Neural cell (in vitro differentiated cells): ENCODE measurements at regions not wholly inside any gene's neighbourhood (a gene's known extent, or its start where the extent isn't known, plus 50 kb on each side); places are given as distances from the start of the nearest gene placed in this dataset.
"Not testable (repeated sequence)": the region's sequence is repeated elsewhere in the genome, so short reads cannot be mapped to it uniquely, and the experiment has no call there.

Experiments used
- H2AFZ ChIP-seq: fragments of 200-600, 300-800 bp; sonication (generic), shearing (Covaris generic); 2 replicates; pipeline ENCODE4 v1.6.0; 2014; ENCODE audit warnings: low read depth, mild to moderate bottlenecking, antibody characterized with exemption, low read length, moderate library complexity
- H3F3A ChIP-seq: fragments of 200-600 bp; shearing (Covaris generic); 2 replicates; pipeline ENCODE4 v1.6.1; 2016; ENCODE audit warnings: mild to moderate bottlenecking, moderate library complexity, mixed read lengths, antibody characterized with exemption, low read length; ENCODE audit not compliant: insufficient read depth, poor library complexity, severe bottlenecking
- H3K27ac ChIP-seq: fragments of 200-600, 300-800 bp; sonication (generic), shearing (Covaris generic); 2 replicates; pipeline ENCODE4 v1.5.1; 2014; ENCODE audit warnings: mild to moderate bottlenecking, low read length, moderate library complexity
- H3K27me3 ChIP-seq: fragments of 300-800, 200-600 bp; sonication (generic), shearing (Covaris generic); 2 replicates; pipeline ENCODE4 v1.6.0; 2014; ENCODE audit warnings: mild to moderate bottlenecking, low read depth, low read length, moderate library complexity; ENCODE audit not compliant: insufficient read depth
- H3K36me3 ChIP-seq: fragments of 300-800, 200-600 bp; sonication (generic), shearing (Covaris generic); 2 replicates; pipeline ENCODE4 v1.5.1; 2014; ENCODE audit warnings: mild to moderate bottlenecking, antibody characterized with exemption, low read length, moderate library complexity; ENCODE audit not compliant: insufficient read depth
- H3K4me2 ChIP-seq: fragments of 300-800, 200-600 bp; sonication (generic), shearing (Covaris generic); 2 replicates; pipeline ENCODE4 v1.6.0; 2014; ENCODE audit warnings: mild to moderate bottlenecking, low read length
- H3K4me3 ChIP-seq: fragments of 300-800, 200-600 bp; sonication (generic), shearing (Covaris generic); 2 replicates; pipeline ENCODE4 v1.5.1; 2014; ENCODE audit warnings: mild to moderate bottlenecking, low read length, moderate library complexity
- H3K79me2 ChIP-seq: fragments of 200-600 bp; shearing (Covaris generic); replicated peaks from 2 replicates; pipeline ENCODE4 v1.6.0; 2014; ENCODE audit warnings: mild to moderate bottlenecking, low read length, moderate library complexity; ENCODE audit not compliant: insufficient read depth
- H3K9ac ChIP-seq: fragments of 300-800, 200-600 bp; sonication (generic), shearing (Covaris generic); 2 replicates; pipeline ENCODE4 v1.6.1; 2016; ENCODE audit warnings: mild to moderate bottlenecking, low read length, mixed read lengths
- H3K9me2 ChIP-seq: fragments of 200-600 bp; shearing (Covaris generic); 2 replicates; pipeline ENCODE4 v1.6.1; 2016; ENCODE audit warnings: mild to moderate bottlenecking, low read length, mixed read lengths; ENCODE audit not compliant: insufficient read depth
- H3K9me3 ChIP-seq: fragments of 200-600, 300-800 bp; sonication (generic), shearing (Covaris generic); 2 replicates; pipeline ENCODE4 v1.6.1; 2016; ENCODE audit warnings: mild to moderate bottlenecking, mixed run types, low read length, moderate library complexity, mixed read lengths
- H4K20me1 ChIP-seq: fragments of 200-600 bp; shearing (Covaris generic); 2 replicates; pipeline ENCODE4 v1.6.1; 2016; ENCODE audit warnings: mild to moderate bottlenecking, mixed run types; ENCODE audit not compliant: insufficient read depth
- CTCF ChIP-seq: fragments of 450-650 bp; IDR thresholded peaks from 2 replicates; pipeline ENCODE4 v1.5.1; 2014; ENCODE audit warnings: antibody characterized with exemption, mild to moderate bottlenecking, moderate library complexity; ENCODE audit not compliant: poor library complexity, severe bottlenecking
- EP300 ChIP-seq: fragments of 450-650 bp; conservative IDR thresholded peaks from 2 replicates; pipeline ENCODE4 v1.6.1; 2014; ENCODE audit warnings: antibody characterized with exemption, mild to moderate bottlenecking, moderate library complexity; ENCODE audit not compliant: poor library complexity, severe bottlenecking
- EZH2 ChIP-seq: fragments of 200-600, 300-800 bp; shearing (Covaris generic), sonication (generic); IDR thresholded peaks from 2 replicates; pipeline ENCODE4 v1.6.1; 2014; ENCODE audit warnings: antibody characterized with exemption, low read length, borderline replicate concordance, mild to moderate bottlenecking; ENCODE audit not compliant: insufficient read depth, poor library complexity, severe bottlenecking
- MXI1 ChIP-seq: fragments of 450-650 bp; conservative IDR thresholded peaks from 2 replicates; pipeline ENCODE4 v1.6.1; 2014; ENCODE audit warnings: antibody characterized with exemption, mild to moderate bottlenecking; ENCODE audit not compliant: poor library complexity, severe bottlenecking
- POLR2AphosphoS5 ChIP-seq: IDR thresholded peaks from 2 replicates; pipeline ENCODE4 v1.6.1; 2012
- RAD21 ChIP-seq: fragments of 450-650 bp; conservative IDR thresholded peaks from 2 replicates; pipeline ENCODE4 v1.6.1; 2014; ENCODE audit warnings: antibody characterized with exemption, mild to moderate bottlenecking, moderate library complexity
- REST ChIP-seq: IDR thresholded peaks from 2 replicates; pipeline ENCODE4 v1.6.1; 2012; ENCODE audit warnings: borderline replicate concordance
- SMC3 ChIP-seq: fragments of 450-650 bp; conservative IDR thresholded peaks from 2 replicates; pipeline ENCODE4 v1.6.1; 2014; ENCODE audit warnings: antibody characterized with exemption, mild to moderate bottlenecking, moderate library complexity; ENCODE audit not compliant: poor library complexity
- TAF1 ChIP-seq: IDR thresholded peaks from 2 replicates; pipeline ENCODE4 v1.6.1; 2012; ENCODE audit warnings: low read depth

- Histone ChIP-seq H3K9me3 (no peaks in the 10 kb centered on the region), H2AFZ (no peak overlapping the region), H3K9ac (no peak overlapping the region), H3K27me3 (no peaks in the 10 kb centered on the region), H3K79me2 (no peaks in the 10 kb centered on the region), H4K20me1 (no peaks in the 10 kb centered on the region), H3K27ac (no peak overlapping the region), H3K4me2 (no peak overlapping the region), H3F3A (no peaks in the 10 kb centered on the region), H3K9me2 (no peaks in the 10 kb centered on the region), H3K36me3 (no peaks in the 10 kb centered on the region), H3K4me3 (no peak overlapping the region)
- TF ChIP-seq EP300 (no peak), POLR2AphosphoS5 (no peak), RAD21 (no peak), TAF1 (no peak), REST (no peak), MXI1 (no peak), EZH2 (no peak), CTCF (no peak), SMC3 (no peak)
Measured at GRCh38 chr13:87244256-87244890, 426.8 kb upstream of the SLITRK5 start.

GRCh38 chr13:87249847-87250246 lies 421.3 kb upstream of the SLITRK5 start:
- not testable (repeated sequence) for H3K9me3 ChIP-seq, H4K20me1 ChIP-seq, H2AFZ ChIP-seq, H3K9me2 ChIP-seq, H3F3A ChIP-seq, H3K79me2 ChIP-seq, H3K4me3 ChIP-seq, H3K4me2 ChIP-seq, H3K27me3 ChIP-seq, H3K27ac ChIP-seq, H3K36me3 ChIP-seq, H3K9ac ChIP-seq

- no peak for TF ChIP-seq MXI1
- no peak for TF ChIP-seq EZH2
- TF ChIP-seq CTCF, result no peak
- no peak for TF ChIP-seq REST
- no peak for TF ChIP-seq EP300
- no peak for TF ChIP-seq SMC3
- no peak for TF ChIP-seq RAD21
- no peak for TF ChIP-seq POLR2AphosphoS5
- no peak for TF ChIP-seq TAF1
- H3K27ac ChIP-seq, result no peak overlapping the region
- no peaks in the 10 kb centered on the region for H3K36me3 ChIP-seq
Measured at GRCh38 chr13:87255394-87255793, 415.8 kb upstream of the SLITRK5 start.

More at GRCh38 chr13:87255394-87255793, 415.8 kb upstream of the SLITRK5 start:
- Histone ChIP-seq H3K9ac (no peak overlapping the region), H3K9me3 (no peaks in the 10 kb centered on the region), H3K4me3 (no peak overlapping the region), H3K27me3 (no peaks in the 10 kb centered on the region), H3K4me2 (no peak overlapping the region), H3F3A (no peaks in the 10 kb centered on the region), H2AFZ (no peak overlapping the region), H3K9me2 (no peaks in the 10 kb centered on the region), H4K20me1 (no peaks in the 10 kb centered on the region), H3K79me2 (no peaks in the 10 kb centered on the region)
